ENCODE measurements at regions not wholly inside any gene's neighbourhood (a gene's known extent, or its start where the extent isn't known, plus 50 kb on each side); places are given as distances from the start of the nearest gene placed in this dataset.

DNA sequence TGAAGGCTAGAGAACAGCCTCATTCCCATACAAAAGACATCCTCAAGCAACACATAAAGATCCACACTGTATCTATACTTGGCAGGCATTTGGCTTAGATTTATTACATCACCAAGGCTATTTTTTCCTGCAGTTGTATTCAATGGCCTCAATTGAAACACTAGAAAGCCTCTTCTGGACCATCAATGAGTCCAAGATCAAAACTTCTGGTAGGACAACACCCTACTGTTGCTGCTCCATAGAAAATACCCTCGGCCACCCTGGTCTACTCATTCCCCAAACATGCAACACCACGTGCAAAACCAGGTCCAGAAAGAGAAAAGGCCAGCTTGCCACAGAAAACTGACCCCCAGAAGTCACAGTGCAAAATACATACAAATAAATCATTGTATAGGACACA, 56.9 kb upstream of the CADM1 start:
- no peaks in the 10 kb centered on the region for H3K4me1 Mint-ChIP-seq (ENCODE audit: low read depth)
- H3K27ac Mint-ChIP-seq = no peak overlapping the region
- no peaks in the 10 kb centered on the region for H3K36me3 Mint-ChIP-seq (ENCODE audit: low read depth)
- no peaks in the 10 kb centered on the region for H3K27me3 Mint-ChIP-seq (ENCODE audit: low read depth)
- no peak overlapping the region for H3K4me3 Mint-ChIP-seq
- H3K9me3 Mint-ChIP-seq = no peaks in the 10 kb centered on the region

DNA sequence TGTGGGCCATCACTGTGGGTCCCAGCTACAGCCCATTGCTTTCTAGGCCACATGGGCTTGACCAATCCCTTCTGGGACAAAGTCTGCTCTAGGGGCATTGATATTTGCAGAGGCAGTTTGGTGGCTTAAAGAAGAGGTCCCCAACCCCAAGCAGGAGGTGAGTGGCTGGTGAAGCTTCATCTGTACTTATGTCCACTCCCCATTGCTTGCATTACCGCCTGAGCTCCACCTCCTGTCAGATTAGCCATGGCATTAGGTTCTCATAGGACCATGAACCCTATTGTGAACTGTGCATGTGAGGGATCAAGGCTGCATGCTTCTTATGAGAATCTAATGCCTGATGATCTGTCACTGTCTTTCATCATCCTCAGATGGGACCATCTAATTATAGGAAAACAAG, 54.4 kb upstream of the CADM1 start:
- H3K9me3 Mint-ChIP-seq = no peaks in the 10 kb centered on the region
- H3K4me1 Mint-ChIP-seq (ENCODE audit: low read depth) = no peaks in the 10 kb centered on the region
- H3K36me3 Mint-ChIP-seq (ENCODE audit: low read depth) = no peaks in the 10 kb centered on the region
- no peaks in the 10 kb centered on the region for H3K27me3 Mint-ChIP-seq (ENCODE audit: low read depth)
- no peak overlapping the region for H3K27ac Mint-ChIP-seq
- H3K4me3 Mint-ChIP-seq = no peak overlapping the region

DNA sequence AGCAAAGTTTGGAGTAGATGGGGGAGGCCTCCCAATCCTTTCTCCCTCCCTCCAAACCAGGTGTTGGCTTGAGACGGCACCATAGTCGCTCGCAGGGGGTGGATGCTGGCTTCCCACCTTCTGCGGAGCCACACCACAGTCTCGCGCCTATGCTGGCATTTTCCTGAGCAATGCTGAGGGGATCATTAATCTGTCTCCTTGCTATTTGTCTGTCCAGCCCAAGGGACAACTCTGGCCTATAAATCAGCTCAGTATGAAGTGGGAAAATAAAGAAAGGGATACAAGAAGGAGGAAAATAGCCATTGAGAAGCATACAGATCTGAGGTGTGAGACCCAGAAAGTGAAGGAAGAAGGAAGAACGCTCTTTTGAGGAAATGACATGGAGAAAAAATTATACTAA, 53.5 kb upstream of the CADM1 start:
- H3K36me3 Mint-ChIP-seq (ENCODE audit: low read depth) = no peaks in the 10 kb centered on the region
- H3K27ac Mint-ChIP-seq = no peak overlapping the region
- H3K9me3 Mint-ChIP-seq = no peaks in the 10 kb centered on the region
- no peak overlapping the region for H3K4me3 Mint-ChIP-seq
- H3K4me1 Mint-ChIP-seq (ENCODE audit: low read depth) = no peaks in the 10 kb centered on the region
- H3K27me3 Mint-ChIP-seq (ENCODE audit: low read depth) = no peaks in the 10 kb centered on the region

DNA sequence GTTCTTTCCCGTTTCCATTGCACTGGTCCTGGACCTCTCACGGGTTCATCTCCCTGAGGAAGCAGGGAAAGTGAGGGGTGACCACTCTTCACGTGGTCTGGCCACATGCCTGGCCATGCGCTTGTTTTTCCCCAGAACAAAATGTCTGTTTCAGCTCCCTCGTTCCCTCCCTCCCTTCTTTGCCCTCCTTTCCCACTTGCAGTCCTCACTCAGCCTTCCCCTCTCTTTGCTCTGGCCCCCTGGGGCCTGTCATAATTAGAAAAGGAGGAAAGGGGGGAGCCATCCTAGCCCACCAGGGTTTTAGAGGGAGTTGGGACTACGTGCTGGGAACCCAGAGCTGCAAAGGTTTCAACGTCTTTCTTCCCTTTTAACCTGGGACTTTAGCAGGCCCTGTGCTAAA, 52.8 kb upstream of the CADM1 start:
- H3K27me3 Mint-ChIP-seq (ENCODE audit: low read depth) = no peaks in the 10 kb centered on the region
- H3K36me3 Mint-ChIP-seq (ENCODE audit: low read depth) = no peaks in the 10 kb centered on the region
- H3K4me3 Mint-ChIP-seq = no peak overlapping the region
- H3K4me1 Mint-ChIP-seq (ENCODE audit: low read depth) = no peaks in the 10 kb centered on the region
- no peak overlapping the region for H3K27ac Mint-ChIP-seq
- no peaks in the 10 kb centered on the region for H3K9me3 Mint-ChIP-seq

DNA sequence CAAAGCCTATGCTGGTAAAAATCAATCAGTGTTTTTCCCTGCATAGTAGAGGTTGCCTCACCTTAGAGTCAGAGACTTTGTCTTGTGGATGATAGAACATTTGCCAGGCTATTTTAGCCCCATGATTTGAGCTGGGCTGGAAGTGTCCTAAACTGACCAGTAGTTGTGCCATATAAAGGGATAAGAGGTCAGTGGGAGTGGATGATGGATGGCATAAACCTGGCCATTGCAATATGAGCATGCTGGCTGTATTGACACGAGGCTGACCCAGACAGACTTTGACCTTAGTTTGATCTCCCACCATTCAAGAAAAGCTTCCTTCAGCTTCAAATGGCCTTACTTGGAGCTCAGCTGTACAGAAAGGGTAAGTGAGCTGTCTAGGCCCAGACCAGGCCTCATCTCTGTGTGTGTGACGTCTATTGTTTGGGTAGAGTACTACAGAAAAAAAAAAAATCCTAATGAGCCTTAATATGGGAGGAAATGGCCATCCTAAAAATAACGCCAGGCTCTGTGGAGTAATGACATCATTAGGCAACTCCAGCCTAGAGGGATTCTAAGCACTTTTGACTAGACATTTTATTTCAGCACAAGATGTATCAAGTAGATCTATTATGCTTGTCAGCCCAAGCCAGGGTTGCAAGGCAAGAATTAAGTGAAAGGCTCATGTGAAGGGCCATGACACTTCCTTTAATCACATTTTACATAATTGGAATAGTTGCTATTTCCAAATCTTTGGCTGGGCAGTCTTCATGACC, 51.3 kb upstream of the CADM1 start:
- H3K9me3 Mint-ChIP-seq = no peaks in the 10 kb centered on the region

More for the DNA sequence above, 51.3 kb upstream of the CADM1 start:
- Mint-ChIP-seq H3K36me3 (ENCODE audit: low read depth) (no peaks in the 10 kb centered on the region), H3K4me3 (no peak overlapping the region), H3K27me3 (ENCODE audit: low read depth) (no peaks in the 10 kb centered on the region), H3K4me1 (ENCODE audit: low read depth) (no peaks in the 10 kb centered on the region), H3K27ac (no peak overlapping the region)
